ENCODE measurements at regions not wholly inside any gene's neighbourhood (a gene's known extent, or its start where the extent isn't known, plus 50 kb on each side); places are given as distances from the start of the nearest gene placed in this dataset.

DNA sequence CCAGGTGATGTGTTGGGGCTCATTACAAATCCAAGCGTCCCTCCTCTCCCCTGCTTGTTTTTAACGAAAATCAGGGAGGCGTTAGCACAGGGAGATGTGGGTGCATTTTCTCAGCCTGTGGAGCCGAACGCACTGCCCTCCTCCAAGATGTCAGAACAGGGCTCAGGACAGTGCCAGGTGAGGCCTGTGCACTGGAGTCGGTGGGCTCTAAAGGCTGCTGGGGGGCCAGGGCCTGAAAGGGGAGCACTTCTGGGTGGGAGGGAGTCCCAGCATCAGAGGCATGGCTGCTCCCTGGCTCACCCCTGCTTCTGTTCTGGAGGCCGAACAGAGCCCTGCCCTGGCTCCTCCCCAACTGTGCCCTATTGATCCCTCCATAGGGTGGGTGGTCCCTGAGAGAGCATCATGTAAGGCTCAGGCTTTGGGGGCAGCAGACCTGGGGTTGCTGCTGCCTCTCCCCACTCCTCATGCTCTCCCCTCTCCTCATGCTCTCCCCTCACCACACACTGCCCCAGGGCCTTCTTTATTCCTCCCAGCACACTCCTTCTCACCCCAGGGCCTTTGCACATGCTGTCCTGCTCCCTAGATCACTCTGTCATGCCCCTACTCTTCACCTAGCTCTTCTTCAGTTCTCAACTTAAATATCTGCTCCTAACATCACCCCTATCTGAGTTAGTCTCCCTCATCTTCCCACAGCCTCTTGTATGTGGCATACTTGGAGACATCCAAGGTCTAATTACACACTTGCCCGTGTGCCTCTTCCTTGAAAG is 725.2 kb downstream of the PTPRU start:
- Histone ChIP-seq H3K27me3 (peaks cover 5 to 12% (median 9%) of the 10 kb centered on the region in 3 donors), H3K27ac (no peak overlapping the region), H3K9me3 (no peaks in the 10 kb centered on the region), H3K4me3 (no peak overlapping the region), H3K36me3 (no peaks in the 10 kb centered on the region), H3K4me1 (no peaks in the 10 kb centered on the region)
- TF ChIP-seq, protein P1, sequence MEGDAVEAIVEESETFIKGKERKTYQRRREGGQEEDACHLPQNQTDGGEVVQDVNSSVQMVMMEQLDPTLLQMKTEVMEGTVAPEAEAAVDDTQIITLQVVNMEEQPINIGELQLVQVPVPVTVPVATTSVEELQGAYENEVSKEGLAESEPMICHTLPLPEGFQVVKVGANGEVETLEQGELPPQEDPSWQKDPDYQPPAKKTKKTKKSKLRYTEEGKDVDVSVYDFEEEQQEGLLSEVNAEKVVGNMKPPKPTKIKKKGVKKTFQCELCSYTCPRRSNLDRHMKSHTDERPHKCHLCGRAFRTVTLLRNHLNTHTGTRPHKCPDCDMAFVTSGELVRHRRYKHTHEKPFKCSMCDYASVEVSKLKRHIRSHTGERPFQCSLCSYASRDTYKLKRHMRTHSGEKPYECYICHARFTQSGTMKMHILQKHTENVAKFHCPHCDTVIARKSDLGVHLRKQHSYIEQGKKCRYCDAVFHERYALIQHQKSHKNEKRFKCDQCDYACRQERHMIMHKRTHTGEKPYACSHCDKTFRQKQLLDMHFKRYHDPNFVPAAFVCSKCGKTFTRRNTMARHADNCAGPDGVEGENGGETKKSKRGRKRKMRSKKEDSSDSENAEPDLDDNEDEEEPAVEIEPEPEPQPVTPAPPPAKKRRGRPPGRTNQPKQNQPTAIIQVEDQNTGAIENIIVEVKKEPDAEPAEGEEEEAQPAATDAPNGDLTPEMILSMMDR (IDR thresholded peaks at IDR 0.05 in 4 of 5, conservative IDR thresholded peaks at IDR 0.05 in 1 of 5), result no peak
- no peak for TF ChIP-seq POLR2A (IDR thresholded peaks at IDR 0.05)
- DNase-seq, result no peak
- in situ Hi-C loops (cut with MboI; ENCODE audit: low sequenced_read_pairs in 4 of 4), result no loop called here
- ATAC-seq, result no peak
- intact Hi-C loops (cut with DNase I; ENCODE audit: low total_unique reads), result no loop called here

DNA sequence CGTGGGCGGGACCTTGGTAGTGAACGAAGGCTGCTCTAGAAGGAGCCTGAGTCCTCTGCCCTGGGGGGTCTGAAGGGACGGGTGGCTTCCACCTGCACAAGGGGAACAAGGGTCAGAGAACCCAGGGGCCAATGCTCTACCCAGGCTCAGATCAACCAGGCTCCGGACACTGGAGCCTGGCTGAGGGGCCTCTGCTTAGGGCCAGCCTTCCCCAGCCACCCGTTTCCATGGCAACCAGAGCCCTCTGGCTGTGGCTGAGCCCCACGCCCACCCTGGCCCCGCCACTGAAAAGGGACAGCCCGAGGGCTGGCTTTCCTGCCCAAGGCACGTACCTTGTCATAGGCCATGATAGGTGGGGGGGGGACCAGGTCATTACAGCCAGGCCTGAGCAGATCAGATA is 724.6 kb downstream of the PTPRU start:
- ATAC-seq (no peak), DNase-seq (no peak)
- no peak overlapping the region for H3K27ac ChIP-seq
- peaks cover 5 to 12% (median 9%) of the 10 kb centered on the region in 3 donors for H3K27me3 ChIP-seq
- no peaks in the 10 kb centered on the region for H3K9me3 ChIP-seq
- no peaks in the 10 kb centered on the region for H3K36me3 ChIP-seq
- intact Hi-C loops (cut with DNase I; ENCODE audit: low total_unique reads) (no loop called here), in situ Hi-C loops (cut with MboI; ENCODE audit: low sequenced_read_pairs in 4 of 4) (no loop called here)
- H3K4me1 ChIP-seq, result no peaks in the 10 kb centered on the region
- no peak overlapping the region for H3K4me3 ChIP-seq
- TF ChIP-seq POLR2A (IDR thresholded peaks at IDR 0.05), result no peak
- TF ChIP-seq, protein P1 (IDR thresholded peaks at IDR 0.05 in 4 of 5, conservative IDR thresholded peaks at IDR 0.05 in 1 of 5), result no peak

DNA sequence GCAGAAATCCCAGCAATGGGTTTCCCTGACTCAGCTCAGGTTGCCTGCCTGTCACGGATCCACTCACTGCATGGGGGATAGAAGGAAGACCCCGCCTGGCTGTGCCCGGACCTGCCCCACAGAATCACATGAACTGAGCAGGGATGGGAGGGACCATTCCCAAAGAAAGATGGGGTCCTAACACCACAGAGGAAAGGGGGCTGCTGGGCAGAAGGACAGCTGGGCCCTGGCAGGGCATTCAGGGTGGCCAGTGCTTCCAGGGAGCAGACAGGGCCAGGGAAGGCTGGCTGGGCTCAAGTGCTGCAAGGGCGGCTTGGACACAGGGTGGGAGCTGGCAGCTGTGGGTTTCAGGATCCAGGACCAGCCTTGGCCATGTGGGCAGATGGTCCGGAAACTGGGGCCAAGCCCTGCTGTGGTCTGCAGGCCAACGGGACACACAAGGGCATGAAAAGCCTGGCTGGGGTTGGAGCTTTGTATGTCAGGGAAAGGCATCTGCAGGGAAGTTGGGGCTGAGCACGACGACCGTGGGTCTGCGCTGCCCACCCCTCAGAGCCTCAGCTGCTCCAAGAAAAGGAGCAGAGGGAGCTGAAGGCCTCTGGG is 723.9 kb downstream of the PTPRU start:
- H3K36me3 ChIP-seq, result no peaks in the 10 kb centered on the region
- no peak for DNase-seq
- H3K4me3 ChIP-seq, result no peak overlapping the region
- in situ Hi-C loops (cut with MboI; ENCODE audit: low sequenced_read_pairs in 4 of 4) (no loop called here), intact Hi-C loops (cut with DNase I; ENCODE audit: low total_unique reads) (no loop called here)
- no peak overlapping the region for H3K27ac ChIP-seq
- no peaks in the 10 kb centered on the region for H3K9me3 ChIP-seq
- no peaks in the 10 kb centered on the region for H3K4me1 ChIP-seq
- no peak for TF ChIP-seq POLR2A (IDR thresholded peaks at IDR 0.05)
- TF ChIP-seq, protein P1 (IDR thresholded peaks at IDR 0.05 in 4 of 5, conservative IDR thresholded peaks at IDR 0.05 in 1 of 5), result no peak
- no peak for ATAC-seq
- peaks cover 5 to 12% (median 9%) of the 10 kb centered on the region in 3 donors for H3K27me3 ChIP-seq

GRCh38 chr1:29959356-29959755 is 723.0 kb downstream of the PTPRU start:
- intact Hi-C loops (cut with DNase I; ENCODE audit: low total_unique reads), result no loop called here
- no peak for TF ChIP-seq POLR2A (IDR thresholded peaks at IDR 0.05)
- TF ChIP-seq, protein P1 (IDR thresholded peaks at IDR 0.05 in 4 of 5, conservative IDR thresholded peaks at IDR 0.05 in 1 of 5), result no peak
- Histone ChIP-seq H3K36me3 (no peaks in the 10 kb centered on the region), H3K27me3 (peaks cover 5 to 12% (median 9%) of the 10 kb centered on the region in 3 donors), H3K9me3 (no peaks in the 10 kb centered on the region), H3K27ac (no peak overlapping the region), H3K4me3 (no peak overlapping the region), H3K4me1 (no peaks in the 10 kb centered on the region)
- in situ Hi-C loops (cut with MboI; ENCODE audit: low sequenced_read_pairs in 4 of 4), result no loop called here
- no peak for DNase-seq
- ATAC-seq, result no peak

Data from gastrocnemius medialis (tissue), 4 donors.